Epidermal melanocyte (primary cell): ENCODE measurements at regions not wholly inside any gene's neighbourhood (a gene's known extent, or its start where the extent isn't known, plus 50 kb on each side); places are given as distances from the start of the nearest gene placed in this dataset.

Source experiments
- DNase-seq: peaks from one replicate; pipeline ENCODE4 v3.0.0; 2011; ENCODE audit warnings: low spot score; ENCODE audit not compliant: insufficient read length

DNA sequence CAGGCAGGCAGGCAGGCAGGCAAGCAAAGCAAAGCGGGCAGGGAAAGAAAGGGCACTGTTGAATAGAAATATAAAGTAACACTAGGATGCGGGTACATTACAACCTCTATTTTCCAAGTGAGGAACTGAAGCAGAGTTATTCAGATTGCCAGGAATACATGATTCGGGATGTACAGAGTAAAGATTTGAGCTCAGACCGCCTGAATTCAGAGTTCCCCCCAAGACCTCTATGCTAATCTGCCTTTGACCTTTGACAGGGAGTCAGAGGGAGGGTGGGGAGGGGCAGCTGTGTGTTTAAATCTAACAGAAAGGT is 271.9 kb upstream of the SMIM31 start:
- no peak for DNase-seq

DNA sequence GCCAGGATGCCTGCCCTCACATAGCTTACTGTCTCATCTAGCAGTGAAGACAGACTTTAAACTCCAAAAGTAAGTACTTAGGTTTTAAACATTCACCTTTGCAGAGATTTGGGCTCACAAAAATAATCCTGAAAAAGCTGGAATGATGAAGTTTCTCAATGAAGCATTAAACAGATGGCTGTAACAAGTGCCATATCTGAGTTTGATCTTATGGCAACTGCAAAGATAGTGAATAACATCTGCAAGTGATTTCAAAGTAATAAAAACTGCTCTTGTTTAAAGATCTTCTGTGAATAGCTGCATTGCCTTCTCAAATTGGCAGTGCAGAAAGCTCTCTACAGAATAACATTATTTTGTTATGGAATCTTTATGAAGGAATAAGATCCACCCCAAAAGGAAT is 271.2 kb upstream of the SMIM31 start:
- DNase-seq, result no peak

DNA sequence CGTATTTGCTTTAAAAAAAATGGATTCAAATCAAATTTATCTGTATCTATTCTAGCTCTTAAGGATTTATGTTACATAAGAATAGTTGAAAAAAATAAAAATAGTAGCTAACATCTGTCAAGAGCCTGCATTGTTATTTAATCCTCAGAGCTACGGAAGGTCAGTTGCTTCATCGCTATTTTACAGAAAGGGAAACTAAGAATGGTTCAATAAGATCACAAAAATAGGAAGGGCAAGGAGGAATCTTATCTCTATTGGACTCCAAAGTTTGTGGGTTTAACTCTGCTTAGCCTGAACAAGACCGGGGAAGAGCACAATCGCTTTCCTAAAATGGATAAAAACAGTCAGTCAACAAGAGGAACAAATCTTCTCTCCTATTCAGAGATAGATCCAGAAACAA is 270.2 kb upstream of the SMIM31 start:
- no peak for DNase-seq

DNA sequence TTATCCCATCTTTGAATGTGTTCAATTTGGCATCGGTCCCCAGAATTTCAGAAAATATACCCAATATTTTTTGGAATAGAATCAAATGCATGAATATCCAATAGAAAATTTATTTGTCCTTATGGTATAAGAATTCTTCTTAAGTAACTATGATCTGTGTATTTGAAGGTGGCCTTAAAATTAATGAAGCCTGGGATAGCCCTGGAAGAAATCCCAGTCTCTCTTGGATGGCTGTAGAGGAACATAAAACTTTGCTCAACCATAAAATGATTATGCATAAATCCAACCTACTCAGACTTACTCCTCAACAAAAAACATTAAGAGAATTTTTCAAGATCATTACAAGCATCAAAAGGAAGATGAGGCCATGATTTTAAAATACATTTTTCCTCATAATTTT is 269.4 kb upstream of the SMIM31 start:
- DNase-seq, result no peak

DNA sequence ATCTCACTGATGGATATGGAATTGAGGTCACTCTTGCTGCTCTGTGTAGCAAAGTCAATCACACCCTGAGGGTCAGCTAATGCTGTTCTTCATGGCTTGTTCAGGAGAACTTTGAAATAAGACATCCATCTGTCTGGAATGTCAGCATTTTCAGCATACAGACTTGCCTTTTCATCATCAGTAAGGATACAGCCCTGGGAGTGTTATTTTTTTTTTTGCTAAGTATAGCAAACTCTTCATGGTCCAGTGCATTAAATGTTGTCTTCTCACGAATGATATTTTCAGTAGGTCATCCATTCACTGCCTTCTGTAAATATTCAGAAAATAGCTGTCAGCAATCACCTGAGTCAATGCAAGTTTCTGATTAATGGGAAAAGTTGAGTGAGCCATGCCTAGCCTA is 268.8 kb upstream of the SMIM31 start:
- DNase-seq, result no peak

DNA sequence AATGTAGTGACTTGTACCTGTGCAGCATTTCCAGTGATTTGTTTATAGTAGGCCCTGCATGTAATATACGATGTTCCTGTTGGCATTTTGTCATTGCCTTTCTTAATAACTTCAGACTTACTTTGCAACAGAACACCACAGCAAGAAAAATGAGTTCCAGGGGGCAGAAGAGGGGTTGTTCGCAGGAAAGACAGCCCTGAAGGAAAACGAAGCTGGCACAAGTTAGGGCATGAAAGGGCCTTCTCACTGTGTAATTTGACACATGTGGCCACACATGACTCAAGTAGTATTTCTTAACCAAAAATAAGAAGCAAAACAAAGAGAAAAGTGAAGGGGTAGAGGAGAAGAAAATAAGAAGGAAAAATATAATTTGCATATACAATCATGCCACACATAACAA is 265.8 kb upstream of the SMIM31 start:
- DNase-seq, result no peak

DNA sequence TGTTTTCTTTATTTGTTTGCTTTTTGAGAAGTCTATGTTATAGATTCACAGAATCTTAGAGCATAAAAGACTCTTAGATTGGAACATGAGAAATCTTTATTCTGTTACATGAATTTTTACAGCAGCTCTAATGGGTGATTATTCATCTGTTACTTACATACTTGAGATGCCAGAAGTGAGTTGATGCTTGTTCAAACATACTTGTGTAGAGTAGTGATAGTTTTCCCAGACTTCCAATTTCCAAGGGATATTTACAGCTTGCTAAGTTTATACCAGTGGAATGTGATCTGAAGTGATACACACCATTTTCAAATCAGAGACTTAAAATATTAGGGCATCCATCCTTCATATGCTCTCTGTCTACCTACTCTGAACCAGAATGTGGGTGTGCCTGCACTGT is 252.9 kb upstream of the SMIM31 start:
- no peak for DNase-seq

DNA sequence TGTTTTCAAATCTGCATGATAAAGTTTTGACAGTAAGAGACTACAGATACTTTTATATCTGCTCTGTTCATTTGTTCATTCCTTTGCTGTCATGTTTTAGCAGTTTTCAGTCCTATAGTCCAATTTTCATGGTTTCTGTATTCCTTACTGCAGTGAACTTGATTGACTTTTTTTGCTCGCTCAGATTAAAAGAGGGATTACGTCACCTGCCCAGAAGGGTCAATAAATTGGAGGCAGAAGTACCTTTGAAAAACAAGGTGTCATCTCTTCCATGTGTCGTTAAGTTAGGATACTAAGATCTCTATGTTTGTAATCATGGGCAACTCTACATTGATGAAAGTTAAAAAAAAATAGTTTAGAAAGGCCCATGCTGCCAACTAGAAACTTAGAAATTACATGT is 250.1 kb upstream of the SMIM31 start:
- no peak for DNase-seq

DNA sequence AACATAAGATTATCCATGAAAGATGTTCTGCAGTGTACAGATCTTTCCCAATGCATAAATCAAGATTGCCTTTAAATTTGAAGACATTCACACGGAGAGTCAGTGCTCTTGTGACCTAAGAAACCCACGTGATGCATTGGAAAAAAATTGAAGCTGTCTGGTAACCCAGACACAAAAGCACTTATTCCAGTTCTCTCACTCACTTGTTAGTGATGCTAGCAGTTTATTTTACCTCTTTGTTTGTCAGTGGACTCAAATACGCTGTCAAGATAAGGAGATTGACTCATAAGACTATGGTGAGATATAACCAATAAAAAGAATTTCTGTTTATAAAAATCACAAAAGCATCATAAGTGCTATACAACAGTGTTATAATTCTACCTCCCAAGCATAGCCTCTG is 245.8 kb upstream of the SMIM31 start:
- no peak for DNase-seq

DNA sequence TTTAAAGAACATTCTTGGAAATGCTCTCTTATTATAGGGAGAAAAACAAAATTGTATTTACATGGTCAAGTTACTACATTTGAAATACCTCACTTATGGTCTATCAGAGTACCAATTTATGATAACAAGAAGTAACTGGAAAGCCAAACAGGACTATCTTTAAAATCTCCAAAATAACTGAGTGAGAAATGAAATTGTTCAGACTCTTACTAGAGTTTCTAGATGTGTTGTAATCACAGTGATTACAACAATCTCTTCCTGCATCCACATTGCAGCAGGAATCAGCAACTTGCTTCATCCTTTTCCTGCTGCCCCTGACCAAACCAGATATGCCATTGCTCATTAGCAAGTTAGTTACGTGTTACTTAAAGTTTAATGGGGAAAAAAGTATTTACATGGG is 245.2 kb upstream of the SMIM31 start:
- DNase-seq, result no peak

DNA sequence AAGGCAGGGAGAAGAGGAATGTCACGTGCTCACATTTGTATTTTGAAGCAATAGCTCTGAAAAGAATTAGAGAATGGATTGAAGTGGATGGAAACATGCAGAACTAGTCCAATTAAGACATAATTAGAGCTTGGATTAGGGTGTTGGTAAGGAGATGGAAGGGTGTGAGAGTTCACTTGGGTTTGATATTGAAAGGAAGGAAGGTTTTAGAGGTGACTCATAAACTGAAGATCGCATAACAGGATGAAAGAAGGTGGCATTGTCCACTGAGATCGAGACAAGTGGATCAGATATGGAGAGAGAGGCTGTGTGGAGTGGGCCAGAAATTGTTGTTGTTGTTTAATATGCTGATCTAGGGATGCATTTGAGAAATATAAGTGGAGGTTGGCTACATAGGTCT is 244.0 kb upstream of the SMIM31 start:
- DNase-seq, result no peak

DNA sequence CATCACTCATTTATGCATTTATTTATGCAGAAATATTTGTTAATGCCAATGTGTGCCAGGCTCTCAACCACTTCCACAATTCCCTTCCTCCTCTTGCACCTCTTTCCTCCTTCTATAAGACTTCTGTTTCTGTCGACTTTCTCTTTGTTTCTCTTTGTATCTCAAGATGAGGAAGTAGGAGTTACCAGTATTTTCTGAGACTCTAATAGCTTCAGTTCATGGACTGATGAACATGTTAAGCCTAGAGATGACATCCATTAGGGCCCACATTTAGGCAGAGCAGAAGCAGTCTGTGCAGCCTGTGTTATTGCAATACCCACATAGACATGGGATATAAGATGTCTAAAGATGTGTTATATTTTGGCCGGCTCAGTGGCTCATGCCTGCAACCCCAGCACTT is 241.8 kb upstream of the SMIM31 start:
- no peak for DNase-seq

DNA sequence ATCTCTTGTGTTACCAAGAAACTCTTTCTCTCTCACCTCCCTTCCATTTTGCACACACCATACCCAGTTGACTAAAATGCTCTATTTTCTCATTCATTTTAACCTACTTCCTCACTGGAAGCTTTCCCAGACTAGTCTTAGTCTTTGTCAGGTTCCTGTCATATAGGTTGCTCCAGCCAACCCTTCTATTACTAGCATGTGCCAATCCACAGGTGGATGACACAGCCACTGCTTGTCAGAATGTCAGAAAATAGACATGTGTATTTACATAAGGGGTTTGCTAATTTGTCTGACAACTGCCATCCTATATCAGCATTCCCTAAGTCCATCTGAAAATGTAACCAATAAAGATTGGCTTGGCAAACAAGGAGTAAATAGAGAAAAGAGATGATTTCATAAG is 239.2 kb upstream of the SMIM31 start:
- no peak for DNase-seq

DNA sequence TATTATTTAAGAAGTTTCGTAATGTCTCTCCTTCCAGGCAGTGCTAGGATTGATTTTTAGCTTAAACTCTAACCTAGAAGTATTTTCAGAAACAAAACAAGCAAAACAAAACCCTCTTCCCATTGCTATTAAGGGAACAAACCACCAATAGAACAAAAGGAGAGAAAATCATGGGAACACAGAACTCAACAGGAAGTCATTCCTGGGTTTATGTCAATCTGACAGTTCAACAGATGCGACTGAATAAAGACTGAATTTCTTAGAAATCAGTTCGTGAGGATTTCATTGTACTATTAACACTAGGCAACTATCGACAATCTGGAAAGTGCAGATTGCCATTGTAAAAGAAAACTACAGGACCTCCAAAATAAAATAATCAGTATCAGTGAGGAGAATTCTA is 229.1 kb upstream of the SMIM31 start:
- no peak for DNase-seq

DNA sequence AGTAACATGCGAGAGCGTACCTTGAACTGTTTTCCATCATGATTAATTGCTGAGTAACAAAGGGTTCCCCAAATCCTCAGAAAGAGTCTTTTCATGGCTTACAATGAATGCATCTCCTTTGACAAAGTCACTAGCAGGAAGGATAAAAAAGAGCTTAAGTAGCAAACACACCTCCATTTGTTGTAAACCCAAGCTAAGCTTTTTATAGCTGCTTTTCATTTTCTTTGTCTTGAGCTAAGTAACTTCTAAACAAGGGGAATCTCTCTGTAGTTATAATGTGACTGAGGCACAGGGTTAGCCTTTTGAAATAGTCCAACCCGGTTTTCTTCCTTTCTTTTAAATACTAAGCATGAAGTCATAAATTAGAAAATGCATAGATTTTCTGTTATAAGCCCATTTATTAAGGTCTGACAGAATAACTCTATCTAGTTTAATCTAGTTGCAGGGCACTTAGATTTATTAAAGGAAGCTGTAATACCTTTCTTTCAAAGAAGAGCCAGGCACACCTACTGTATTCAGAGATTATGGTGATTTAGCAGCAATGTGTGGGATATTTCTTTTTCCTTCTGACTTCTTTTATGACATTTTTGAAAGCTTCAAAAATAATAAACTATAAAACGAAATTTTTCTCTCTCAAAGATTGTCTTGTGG is 226.9 kb upstream of the SMIM31 start:
- no peak for DNase-seq

DNA sequence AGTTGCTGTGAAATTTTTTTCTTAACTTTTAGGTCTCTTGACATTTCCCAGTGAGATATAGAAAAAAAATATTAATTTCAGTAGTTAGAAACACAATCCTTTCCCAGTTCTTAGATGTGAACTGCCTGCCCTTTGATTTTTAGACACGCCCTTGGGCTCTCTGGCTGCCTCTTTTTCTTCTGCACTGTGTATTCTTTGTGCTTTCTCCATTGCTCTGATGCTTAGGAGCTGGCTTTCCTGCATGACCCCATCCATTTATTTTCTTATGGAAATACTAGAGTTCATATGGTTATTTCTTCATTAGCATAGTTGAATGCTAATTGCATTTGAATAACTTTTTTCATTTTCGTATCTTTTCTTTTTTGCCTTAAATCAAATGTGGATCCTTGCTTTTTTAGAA is 224.9 kb upstream of the SMIM31 start:
- no peak for DNase-seq

DNA sequence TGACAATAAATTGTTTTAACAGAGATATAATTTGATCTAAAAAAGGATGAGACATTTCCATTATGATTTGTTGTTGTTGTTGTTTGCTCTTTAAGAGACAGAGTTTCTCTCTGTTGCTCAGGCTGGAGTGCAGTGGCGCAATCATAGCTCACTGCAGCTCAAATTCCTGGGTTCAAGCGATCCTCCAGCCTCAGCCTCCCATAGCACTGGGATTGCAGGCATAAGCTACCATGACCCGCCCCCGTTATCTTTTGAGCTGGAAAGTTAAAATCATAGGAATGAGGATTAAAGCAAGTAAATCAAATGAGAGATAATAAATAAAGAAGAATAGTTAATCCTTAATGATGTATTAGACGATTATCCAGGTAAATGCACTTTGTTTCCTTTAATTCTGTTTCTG is 224.4 kb upstream of the SMIM31 start:
- no peak for DNase-seq

DNA sequence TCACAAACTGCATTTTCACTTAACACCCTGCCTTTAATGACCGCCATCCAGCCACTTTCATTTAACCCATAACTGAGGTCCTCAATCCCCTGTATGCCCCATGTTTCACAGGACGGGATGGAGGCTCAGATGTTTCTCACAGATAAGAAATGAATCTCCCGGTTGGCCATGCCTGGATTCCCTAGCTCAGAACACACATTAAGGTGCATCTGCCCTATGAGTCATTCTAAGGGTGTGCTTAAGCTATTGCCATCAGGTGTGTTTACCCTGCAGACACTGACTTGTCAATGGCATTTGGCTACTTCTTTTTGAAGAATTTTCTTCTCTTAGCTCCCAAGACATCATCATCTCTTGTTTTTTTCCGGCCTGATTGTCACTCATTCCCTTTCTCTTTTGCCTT is 222.6 kb upstream of the SMIM31 start:
- DNase-seq, result no peak

DNA sequence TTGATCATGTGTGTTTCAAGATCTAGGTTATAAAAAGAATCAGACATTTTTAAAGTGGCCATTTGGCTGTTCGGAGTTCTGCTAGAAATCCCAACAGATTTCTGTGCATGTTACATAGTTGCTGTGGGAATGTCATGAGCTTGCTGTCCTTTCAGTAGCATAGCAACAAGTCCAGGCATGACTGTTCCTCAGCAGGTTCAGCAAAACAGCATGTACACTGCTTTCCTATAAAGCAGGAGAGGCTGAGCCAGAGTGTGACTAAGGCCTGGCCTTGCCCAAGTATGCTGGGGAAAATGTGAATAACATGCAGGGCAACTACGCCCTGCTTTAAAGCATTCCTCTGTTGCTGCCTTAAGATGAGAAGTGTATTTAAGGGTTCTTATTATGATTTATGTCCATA is 217.1 kb upstream of the SMIM31 start:
- no peak for DNase-seq

DNA sequence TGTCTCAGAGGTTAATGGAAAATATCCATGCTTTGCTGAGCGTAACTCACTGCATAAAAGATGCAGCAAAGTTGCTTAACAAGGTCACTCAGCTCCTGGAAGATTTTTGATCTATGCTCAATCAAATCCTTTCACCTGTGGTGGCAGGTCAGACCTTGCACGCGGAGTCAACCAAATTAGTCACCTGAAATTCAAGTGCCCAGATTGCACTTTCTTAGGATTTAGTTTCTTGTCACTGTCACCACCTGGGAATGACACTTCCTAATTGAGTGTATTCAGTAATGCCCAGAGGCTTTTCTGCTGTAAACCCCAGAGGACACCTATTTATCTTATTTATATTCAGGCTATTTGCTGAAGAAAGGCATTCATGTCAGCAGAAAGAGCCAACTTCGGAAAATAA is 215.8 kb upstream of the SMIM31 start:
- DNase-seq, result no peak

DNA sequence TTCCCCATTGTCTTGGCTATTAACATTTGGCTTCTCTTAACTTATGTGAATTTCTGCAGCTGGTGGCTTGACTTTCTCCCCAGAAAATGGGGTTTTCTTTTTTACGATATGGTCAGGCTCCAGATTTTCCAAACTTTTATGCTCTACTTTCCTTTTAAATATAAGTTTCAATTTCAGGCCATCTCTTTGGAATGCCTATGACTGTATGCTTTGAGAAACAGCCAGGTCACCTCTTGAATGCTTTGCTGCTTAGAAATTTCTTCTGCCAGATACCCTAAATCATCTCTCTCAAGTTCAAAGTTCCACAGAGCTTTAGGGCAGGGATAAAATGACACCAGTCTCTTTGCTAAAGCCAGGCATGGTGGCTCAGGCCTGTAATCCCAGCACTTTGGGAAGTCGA is 212.9 kb upstream of the SMIM31 start:
- no peak for DNase-seq

DNA sequence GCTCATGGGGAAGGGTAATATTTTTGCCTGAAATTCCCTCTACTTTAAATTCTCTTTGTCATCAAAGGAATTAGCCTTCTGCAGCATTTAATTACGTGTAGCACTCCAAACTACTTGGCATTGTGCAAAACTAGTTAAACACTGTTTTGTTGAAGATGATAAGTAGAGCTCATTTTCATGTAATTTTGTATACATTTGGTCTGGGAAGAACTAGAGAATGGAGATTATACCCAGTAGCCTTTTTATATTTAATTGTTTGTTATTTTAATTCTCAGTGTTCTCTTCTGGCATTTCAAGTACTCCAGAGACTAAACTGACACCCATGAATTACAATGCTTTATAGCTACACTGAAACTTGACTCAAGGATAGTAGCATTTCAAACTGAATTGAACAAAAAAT is 211.5 kb upstream of the SMIM31 start:
- no peak for DNase-seq

DNA sequence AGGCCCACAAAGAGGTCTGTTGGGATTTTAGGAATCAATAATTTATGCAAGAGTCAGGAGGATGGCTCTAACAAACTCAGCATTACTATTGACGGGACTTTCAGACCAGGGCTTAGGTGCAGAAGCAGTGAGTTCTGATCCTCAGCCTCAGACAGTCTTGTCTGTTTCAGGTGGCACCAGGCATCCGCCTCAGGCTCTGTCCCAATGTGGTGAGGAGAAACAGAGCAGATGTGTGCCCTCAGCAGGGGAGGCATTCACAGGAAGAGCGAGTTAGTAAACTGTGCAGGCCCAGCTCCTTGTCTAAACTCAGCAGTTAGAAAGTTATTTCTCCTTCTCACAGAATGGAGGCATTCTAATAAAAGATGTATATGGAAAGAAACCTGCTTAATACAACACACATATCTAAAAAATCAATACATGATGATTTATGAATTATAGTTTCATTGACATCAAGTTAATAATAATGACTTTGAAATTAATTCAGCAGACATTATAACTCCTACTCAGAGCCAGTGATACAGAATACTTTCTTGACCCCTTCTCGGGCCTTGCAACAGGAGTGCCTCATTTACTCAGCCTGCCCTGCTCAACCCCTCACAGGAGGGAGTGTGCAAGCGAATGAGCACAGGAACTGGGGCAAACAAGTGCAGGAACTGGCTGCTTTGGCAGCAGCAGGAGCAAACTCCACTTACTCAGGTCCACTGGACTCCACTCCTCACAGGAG is 202.8 kb upstream of the SMIM31 start:
- no peak for DNase-seq

DNA sequence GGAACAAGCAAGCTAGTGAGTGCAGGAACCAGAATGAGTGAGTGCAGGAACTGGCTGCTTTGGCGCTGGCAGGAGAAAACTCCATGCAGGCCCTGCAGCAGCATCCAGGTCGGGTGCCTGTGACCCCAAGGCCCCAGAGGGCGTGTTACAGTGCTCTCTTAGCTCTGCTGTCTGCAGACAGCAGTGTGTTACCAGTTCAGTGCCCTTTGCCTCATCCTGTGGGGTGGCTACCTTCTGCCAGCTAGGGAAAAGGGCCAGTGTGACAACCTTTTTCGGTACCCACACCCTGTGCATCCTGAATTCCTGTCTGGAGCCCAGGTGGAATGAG is 202.3 kb upstream of the SMIM31 start:
- no peak for DNase-seq
